ENCODE measurements at regions not wholly inside any gene's neighbourhood (a gene's known extent, or its start where the extent isn't known, plus 50 kb on each side); places are given as distances from the start of the nearest gene placed in this dataset.
A peak's percentile ranks its signal among the peaks of the same experiment; 100 is the strongest.

DNA sequence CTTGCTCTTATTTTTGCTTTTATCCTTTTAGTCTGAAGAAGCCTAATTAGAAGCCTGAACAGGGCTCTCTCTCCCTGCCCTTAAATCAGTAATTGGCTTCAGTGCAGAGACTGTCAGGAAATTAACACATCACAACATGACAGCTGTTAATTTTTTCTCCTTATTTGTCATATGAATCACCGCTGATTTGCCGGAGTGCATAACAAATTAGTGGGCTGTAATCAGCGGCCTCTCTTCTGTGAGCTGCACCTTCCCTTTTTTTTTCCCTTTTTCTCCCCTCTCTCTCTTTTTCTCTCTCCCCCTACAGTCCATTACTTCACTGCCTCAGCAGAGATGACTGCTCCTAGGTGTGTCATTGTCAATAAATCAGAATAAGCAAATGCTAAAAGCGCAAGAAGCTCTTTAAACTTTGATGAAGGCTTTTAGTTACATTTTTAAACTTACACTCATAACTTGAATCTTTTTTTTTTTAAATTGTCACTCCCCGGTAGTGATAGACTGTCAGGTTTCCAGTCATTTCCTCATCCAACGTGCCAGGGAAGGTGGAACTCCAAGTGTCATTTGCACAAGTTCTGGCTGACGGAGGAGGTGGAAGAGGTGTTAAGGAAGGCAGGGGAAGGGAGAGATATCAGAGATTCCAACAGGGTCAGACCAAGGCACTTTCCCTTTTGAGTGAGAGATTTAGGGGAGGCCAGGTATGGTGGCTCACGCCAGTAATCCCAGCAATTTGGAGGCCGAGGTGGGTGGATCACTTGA is 197.1 kb upstream of the TSHZ3 start:
- TF ChIP-seq, protein P1, sequence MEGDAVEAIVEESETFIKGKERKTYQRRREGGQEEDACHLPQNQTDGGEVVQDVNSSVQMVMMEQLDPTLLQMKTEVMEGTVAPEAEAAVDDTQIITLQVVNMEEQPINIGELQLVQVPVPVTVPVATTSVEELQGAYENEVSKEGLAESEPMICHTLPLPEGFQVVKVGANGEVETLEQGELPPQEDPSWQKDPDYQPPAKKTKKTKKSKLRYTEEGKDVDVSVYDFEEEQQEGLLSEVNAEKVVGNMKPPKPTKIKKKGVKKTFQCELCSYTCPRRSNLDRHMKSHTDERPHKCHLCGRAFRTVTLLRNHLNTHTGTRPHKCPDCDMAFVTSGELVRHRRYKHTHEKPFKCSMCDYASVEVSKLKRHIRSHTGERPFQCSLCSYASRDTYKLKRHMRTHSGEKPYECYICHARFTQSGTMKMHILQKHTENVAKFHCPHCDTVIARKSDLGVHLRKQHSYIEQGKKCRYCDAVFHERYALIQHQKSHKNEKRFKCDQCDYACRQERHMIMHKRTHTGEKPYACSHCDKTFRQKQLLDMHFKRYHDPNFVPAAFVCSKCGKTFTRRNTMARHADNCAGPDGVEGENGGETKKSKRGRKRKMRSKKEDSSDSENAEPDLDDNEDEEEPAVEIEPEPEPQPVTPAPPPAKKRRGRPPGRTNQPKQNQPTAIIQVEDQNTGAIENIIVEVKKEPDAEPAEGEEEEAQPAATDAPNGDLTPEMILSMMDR (IDR thresholded peaks at IDR 0.05; ENCODE audit: insufficient read depth, missing control alignments) = no peak
- no peak for FAIRE-seq
- DNase-seq (ENCODE audit: insufficient read length, low spot score) = no peak

DNA sequence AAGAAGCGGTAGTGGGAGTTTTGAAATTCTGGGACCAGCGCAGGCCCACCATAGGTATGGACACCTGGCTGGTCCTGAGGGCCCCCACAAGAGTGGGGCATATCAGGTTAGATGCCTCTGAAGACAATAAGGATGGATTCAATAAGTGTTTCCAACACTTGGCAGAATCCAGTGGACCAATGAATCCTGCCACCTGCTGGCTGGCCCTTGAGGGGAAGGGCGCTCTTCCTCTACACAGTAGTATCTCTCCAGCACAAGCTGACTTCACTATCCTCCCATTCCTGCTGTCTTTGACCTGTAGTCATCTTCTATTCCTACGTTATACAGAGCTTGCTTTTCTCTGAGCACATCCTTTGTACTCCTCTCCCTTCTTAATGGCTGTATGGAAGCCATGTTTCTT is 199.7 kb upstream of the TSHZ3 start:
- no peak for DNase-seq (ENCODE audit: insufficient read length, low spot score)
- no peak for FAIRE-seq
- TF ChIP-seq, protein P1 (IDR thresholded peaks at IDR 0.05; ENCODE audit: insufficient read depth, missing control alignments) = peak; percentile 30

DNA sequence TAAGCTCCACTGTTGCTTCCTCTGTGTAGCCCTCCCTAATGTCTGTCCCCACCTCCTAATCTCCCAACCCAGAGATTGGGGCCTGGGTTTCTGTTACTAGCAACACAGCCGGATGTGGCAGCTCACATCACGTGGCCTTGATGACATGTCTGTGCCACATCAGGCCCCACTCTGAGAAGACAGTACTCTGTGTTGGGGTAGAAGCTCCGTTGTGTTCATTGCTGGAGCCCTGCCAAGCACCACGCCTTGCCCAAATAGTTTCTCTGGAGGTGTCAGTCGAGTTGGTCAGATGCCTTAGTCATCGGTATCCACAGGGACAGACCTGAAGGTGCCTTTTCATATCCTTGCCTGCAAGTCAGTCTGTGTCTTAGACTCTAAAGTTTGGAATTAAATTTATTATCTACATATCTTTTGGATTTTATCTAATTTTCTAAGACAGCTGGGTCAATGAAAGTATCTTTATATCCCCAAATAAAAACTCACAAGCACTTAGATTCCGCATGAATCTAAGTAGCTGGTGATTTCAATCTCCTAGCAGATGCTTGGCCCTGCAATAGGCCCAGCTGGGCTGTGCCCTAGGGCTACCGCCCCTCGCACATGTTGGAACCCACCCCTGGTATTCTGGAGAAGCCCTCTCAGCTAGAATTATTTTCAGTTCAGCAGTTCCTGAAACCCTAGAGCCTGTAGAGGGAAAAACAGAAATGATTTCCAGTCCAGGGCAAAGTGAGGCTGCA is 204.0 kb upstream of the TSHZ3 start:
- TF ChIP-seq, protein P1 (IDR thresholded peaks at IDR 0.05; ENCODE audit: insufficient read depth, missing control alignments) = no peak
- FAIRE-seq = no peak
- DNase-seq (ENCODE audit: insufficient read length, low spot score) = no peak

DNA sequence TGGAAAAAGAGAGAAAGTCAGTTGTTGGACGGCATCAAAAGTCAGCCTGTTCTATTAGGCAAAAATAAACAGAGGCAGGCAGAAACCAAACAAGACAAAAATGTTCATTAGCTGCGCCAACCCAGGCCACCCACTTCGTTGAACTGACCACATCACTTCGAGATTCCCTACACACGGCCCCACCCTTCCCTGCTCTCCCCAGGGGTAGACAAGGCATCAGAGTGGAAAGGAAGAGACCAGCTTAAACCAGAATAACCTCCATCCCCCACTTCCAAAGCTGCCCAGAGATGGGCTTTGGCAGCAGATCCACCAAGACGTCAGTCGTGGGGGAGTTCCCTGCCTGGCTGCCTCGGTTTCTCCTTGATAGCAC is 204.6 kb upstream of the TSHZ3 start:
- FAIRE-seq = no peak

DNA sequence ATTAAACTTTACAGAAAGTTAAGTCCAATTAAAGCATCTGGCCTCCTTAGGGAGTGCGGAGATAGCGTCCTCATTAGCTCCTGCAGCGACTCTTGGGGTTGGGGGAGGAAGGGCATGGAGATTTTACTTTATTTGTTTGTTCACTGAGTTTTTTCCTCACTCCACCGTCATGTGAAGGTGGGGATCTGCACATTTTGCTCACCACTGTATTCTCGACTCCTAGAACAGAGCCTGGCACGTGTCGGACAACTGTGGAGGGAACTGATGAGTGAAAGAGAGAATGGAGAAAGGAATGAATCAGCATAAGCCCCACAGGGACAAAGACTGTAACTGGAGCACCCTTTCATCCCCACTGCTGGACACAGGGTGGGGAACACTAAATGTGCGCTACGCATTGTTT is 205.1 kb upstream of the TSHZ3 start:
- no peak for FAIRE-seq
- DNase-seq (ENCODE audit: insufficient read length, low spot score) = no peak
- TF ChIP-seq, protein P1 (IDR thresholded peaks at IDR 0.05; ENCODE audit: insufficient read depth, missing control alignments) = no peak

More for the DNA sequence above, 204.6 kb upstream of the TSHZ3 start:
- no peak for DNase-seq (ENCODE audit: insufficient read length, low spot score)
- TF ChIP-seq, protein P1 (IDR thresholded peaks at IDR 0.05; ENCODE audit: insufficient read depth, missing control alignments) = no peak

DNA sequence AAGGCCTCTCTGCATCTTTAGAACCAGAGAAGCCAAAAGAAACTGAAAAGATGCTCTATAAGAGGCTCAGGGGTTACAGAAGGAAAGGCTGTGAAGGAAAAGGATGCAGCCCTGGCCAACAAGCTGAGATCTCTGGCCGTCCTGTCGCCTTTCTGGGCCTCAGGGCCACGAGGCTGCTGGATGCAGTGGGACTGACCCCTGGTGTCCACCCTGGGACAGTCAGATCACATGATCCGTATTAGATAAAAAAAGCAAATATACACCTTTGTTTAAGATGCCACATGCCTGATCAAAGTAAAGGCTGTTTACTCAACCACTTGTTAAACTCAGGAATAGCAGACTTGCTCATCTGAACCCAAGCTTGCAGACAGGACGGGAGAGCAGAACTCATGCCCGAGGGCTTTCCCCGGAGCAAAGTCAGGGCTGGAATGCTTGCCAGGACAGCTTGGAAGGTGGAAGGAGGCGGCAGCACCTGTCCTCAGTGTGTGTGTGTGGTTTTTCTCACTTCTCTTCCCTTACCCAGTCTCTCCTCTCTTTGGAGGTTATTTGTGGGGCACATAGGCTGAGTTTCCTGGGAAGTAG is 206.5 kb upstream of the TSHZ3 start:
- DNase-seq (ENCODE audit: insufficient read length, low spot score) (no peak), FAIRE-seq (no peak)
- TF ChIP-seq, protein P1 (IDR thresholded peaks at IDR 0.05; ENCODE audit: insufficient read depth, missing control alignments) = no peak
